ENCODE measurements at regions not wholly inside any gene's neighbourhood (a gene's known extent, or its start where the extent isn't known, plus 50 kb on each side); places are given as distances from the start of the nearest gene placed in this dataset.
"Not testable (repeated sequence)": the region's sequence is repeated elsewhere in the genome, so short reads cannot be mapped to it uniquely, and the experiment has no call there.

DNA sequence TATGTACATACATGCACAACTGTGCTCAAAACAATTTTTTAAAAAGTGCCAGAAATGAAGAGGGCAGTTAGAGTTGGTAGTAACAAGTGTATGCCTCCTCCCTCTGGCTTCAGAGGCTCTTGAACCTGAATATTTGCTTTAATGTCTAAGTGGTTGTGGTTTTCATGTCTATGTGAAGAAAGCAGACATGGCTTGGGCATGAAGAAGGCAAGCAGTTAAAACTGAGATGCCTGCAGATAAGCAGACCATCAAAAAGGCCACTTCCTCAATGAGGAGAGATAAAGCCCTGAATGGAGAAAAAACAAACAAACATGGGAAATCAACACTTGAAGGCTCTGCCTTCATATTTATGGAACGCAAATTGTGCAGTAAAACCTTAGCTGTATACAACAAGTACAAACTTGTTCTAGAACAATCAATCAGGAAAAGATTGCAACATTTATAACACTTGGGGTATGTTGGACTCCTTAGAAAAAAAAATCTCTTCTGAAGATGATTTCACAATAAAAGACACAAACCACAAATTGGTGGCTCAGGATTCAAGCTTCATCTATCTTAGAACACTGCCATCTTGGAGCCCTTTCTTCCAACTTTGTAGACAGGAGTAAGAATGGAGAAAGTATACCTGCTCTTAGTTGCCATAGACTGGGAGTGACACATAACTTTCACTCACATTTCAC, 52.7 kb upstream of the PLA2G4A start:
- peak in 1 of 11 experiments; percentile 58; a peak in 1 of 22 replicates for TF ChIP-seq Cebpa-rat (IDR thresholded peaks at IDR 0.05)
- no peaks in the 10 kb centered on the region for H4K20me1 ChIP-seq

DNA sequence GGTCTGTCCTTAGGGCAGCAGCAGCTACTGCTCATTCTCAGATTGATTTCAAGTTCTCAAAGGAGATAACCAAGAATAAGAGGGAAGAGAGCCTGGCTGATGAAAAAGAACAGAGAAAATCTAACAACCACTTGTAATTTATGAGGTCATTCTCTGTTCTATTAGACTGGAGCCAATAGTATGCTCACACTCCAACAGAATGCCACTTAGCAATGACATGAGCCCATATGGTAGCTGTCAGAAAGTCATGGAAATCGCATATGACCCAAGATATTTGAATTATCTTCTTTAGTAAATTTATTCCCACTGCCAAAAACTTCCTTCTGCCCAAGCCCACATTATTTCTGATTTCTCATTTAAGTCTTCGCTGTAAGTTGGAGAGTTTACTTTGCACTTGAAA, 53.7 kb upstream of the PLA2G4A start:
- Histone ChIP-seq H3K4me1 (peaks cover 0 to 28% (median 10%) of the 10 kb centered on the region in 10 experiments; a peak in 13 of 20 replicates), H3K27ac (no peak overlapping the region), H3K4me2 (no peak overlapping the region), H3K27me3 (no peaks in the 10 kb centered on the region), H3K9ac (no peak overlapping the region), H3K4me3 (no peak overlapping the region), H3K9me3 (replicated peaks in 1 of 11) (no peaks in the 10 kb centered on the region), H3K36me3 (no peaks in the 10 kb centered on the region), H4K20me1 (no peaks in the 10 kb centered on the region)
- TF ChIP-seq Cebpa-rat (IDR thresholded peaks at IDR 0.05) = no peak

More for the DNA sequence above, 52.7 kb upstream of the PLA2G4A start:
- no peaks in the 10 kb centered on the region for H3K36me3 ChIP-seq
- H3K4me1 ChIP-seq = peaks cover 0 to 22% (median 10%) of the 10 kb centered on the region in 10 experiments; a peak in 13 of 20 replicates
- no peak overlapping the region for H3K4me3 ChIP-seq
- H3K27me3 ChIP-seq = no peaks in the 10 kb centered on the region
- peak overlapping the region in 7 of 11 experiments; percentile 8 to 37 (median 28); a peak in 7 of 22 replicates for H3K27ac ChIP-seq
- H3K9ac ChIP-seq = no peak overlapping the region
- H3K4me2 ChIP-seq = peak overlapping the region in 7 of 11 experiments; percentile 2 to 33 (median 20); a peak in 9 of 22 replicates
- no peaks in the 10 kb centered on the region for H3K9me3 ChIP-seq (replicated peaks in 1 of 11)

DNA sequence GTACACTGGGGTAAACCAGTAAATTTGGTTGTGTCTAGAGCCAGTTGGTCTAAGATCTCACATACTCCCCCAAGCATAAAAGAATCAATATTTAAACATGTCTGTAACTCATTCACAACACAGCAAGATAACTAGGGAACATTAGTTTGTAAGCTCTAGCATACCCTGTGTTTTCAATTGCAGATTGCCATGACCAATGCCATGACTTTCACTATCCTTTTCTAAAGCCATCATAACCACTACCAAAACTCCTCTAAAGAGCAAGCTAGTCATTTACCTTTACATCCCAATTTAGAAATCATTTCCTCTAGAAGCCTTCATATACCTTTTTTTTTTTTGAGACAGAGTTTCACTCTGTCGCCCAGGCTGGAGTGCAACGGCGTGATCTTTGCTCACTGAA, 56.5 kb upstream of the PLA2G4A start:
- Histone ChIP-seq H3K9me3 (replicated peaks in 1 of 11) (no peaks in the 10 kb centered on the region), H3K9ac (no peak overlapping the region), H3K36me3 (no peaks in the 10 kb centered on the region), H3K27ac (no peak overlapping the region), H3K27me3 (no peaks in the 10 kb centered on the region), H3K4me2 (no peak overlapping the region), H3K4me1 (peaks cover 0 to 37% (median 11%) of the 10 kb centered on the region in 10 experiments; a peak in 13 of 20 replicates), H4K20me1 (no peaks in the 10 kb centered on the region), H3K4me3 (no peak overlapping the region)
- TF ChIP-seq Cebpa-rat (IDR thresholded peaks at IDR 0.05) = no peak

DNA sequence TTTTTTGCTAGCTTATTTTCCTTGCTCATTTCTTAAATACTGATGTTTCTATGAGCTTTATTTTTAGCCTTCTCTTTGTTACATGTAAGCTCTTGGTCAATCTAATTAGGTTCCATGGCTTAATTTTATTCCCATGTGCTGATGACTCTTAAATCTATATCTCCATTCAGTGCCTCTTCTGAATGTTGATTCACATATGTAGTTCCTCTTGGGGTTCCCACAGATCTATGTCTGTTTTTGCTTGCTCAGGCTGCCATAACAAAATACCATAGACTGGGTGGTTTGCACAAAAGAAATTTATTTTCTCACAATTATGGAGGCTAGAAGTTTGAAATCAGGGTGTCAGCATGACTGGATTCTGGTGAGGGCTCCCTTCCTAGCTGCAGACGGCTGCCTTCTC, 58.3 kb upstream of the PLA2G4A start:
- no peak for TF ChIP-seq Cebpa-rat (IDR thresholded peaks at IDR 0.05)
- Histone ChIP-seq H3K9ac (no peak overlapping the region), H3K4me3 (no peak overlapping the region), H3K9me3 (replicated peaks in 1 of 11) (no peaks in the 10 kb centered on the region), H3K4me1 (peaks cover 0 to 26% (median under 1%) of the 10 kb centered on the region in 10 experiments; a peak in 8 of 20 replicates), H3K4me2 (peak overlapping the region in 3 of 11 experiments; percentile 7 to 59 (median 57); a peak in 4 of 22 replicates), H3K27ac (peak overlapping the region in 2 of 11 experiments; percentile 7 to 8; a peak in 2 of 22 replicates), H4K20me1 (no peaks in the 10 kb centered on the region), H3K27me3 (no peaks in the 10 kb centered on the region), H3K36me3 (no peaks in the 10 kb centered on the region)

DNA sequence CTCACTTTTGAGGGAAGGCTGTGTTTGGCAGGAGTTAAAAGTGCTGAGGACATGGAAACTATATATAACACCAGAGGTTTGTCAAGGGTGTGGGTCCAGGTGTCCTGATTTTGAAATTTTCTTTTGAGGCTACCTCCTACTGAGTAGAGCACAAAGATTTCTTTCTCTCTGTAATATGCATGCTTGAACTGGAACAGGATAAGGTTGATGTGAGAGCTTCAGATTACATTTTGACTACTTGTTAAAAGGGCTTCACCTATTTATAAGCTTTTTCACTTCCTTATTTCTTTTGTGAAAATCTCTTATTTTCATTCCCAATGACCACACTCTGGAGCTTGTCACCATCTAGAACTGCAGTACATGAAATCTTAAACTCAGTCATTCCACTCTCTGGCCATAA, 59.8 kb upstream of the PLA2G4A start:
- peaks cover 0 to 25% (median 0%) of the 10 kb centered on the region in 10 experiments; a peak in 6 of 20 replicates for H3K4me1 ChIP-seq
- no peaks in the 10 kb centered on the region for H3K27me3 ChIP-seq
- H3K27ac ChIP-seq = no peak overlapping the region
- no peaks in the 10 kb centered on the region for H3K9me3 ChIP-seq (replicated peaks in 1 of 11)
- no peak overlapping the region for H3K4me3 ChIP-seq
- TF ChIP-seq Cebpa-rat (IDR thresholded peaks at IDR 0.05) = no peak
- peak overlapping the region in 4 of 11 experiments; percentile 1 to 59 (median 16); a peak in 5 of 22 replicates for H3K4me2 ChIP-seq
- H4K20me1 ChIP-seq = no peaks in the 10 kb centered on the region
- H3K9ac ChIP-seq = no peak overlapping the region
- no peaks in the 10 kb centered on the region for H3K36me3 ChIP-seq

DNA sequence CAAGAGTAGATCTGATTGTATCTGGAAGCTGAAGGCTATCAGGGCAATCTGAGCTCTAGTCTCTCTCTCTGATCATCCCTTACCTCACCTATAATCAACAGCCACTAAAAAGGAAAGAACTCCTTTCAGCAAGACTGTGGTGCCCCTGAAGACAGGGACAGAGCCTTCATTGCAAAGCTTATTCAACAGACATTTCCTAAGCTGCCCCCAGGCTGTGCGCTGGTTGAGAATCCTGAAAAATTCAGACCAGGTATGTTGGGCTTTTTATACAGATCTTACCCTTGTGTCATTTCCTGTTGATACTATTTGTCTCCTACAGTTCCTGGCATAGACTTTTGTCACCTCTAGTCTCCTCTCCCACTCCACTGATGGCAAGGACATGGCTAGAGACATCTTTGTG, 63.3 kb upstream of the PLA2G4A start:
- H3K9me3 ChIP-seq (replicated peaks in 1 of 11) = no peaks in the 10 kb centered on the region

DNA sequence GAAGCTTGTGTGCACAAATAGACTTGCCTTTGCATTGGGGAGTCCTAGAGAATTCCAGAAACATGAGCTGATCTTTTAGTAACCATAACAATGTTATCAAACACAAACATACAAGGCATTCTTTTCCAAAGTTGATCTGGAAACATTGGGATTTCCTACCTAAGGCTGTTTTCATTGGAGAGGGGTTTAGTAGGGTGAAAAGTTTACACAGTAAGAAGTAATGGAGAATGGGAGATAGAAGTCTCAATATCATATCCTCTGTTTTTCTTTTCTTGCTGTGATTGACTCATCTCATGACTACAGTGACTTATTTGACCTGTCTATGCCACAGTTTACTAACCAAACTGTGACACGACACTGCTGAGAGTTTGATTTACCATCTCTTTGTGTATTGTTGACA, 65.6 kb upstream of the PLA2G4A start:
- Histone ChIP-seq H3K9ac (no peak overlapping the region), H3K27ac (no peak overlapping the region), H3K27me3 (no peaks in the 10 kb centered on the region), H3K36me3 (no peaks in the 10 kb centered on the region), H3K9me3 (replicated peaks in 1 of 11) (no peaks in the 10 kb centered on the region), H3K4me3 (no peak overlapping the region), H3K4me2 (no peak overlapping the region), H4K20me1 (no peaks in the 10 kb centered on the region), H3K4me1 (no peaks in the 10 kb centered on the region)
- TF ChIP-seq Cebpa-rat (IDR thresholded peaks at IDR 0.05) = no peak

More for the DNA sequence above, 63.3 kb upstream of the PLA2G4A start:
- H3K36me3 ChIP-seq = no peaks in the 10 kb centered on the region
- H3K27ac ChIP-seq = no peak overlapping the region
- H3K4me1 ChIP-seq = peaks cover 0 to 19% (median 0%) of the 10 kb centered on the region in 10 experiments; a peak in 6 of 20 replicates
- TF ChIP-seq Cebpa-rat (IDR thresholded peaks at IDR 0.05) = no peak
- no peak overlapping the region for H3K4me2 ChIP-seq
- no peaks in the 10 kb centered on the region for H3K27me3 ChIP-seq
- H3K9ac ChIP-seq = no peak overlapping the region
- H3K4me3 ChIP-seq = no peak overlapping the region
- no peaks in the 10 kb centered on the region for H4K20me1 ChIP-seq

DNA sequence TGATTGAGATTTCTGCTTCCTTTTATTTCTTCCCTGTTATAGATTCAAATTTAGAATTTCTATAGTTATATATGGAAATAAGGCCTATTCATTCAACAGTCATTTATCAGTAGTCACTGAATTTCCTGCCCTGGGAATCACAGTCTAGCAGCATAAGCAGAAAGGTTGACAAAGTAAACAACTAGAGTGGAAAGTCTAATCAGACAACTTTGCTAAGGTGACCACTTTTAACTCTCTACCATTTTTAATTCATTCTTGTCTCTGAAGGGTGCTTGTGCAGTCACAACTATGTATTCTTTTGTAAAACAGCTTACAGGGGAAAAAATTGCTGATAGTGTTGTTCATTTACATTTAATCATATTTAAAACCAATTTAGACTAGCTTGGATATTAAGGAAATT, 66.1 kb upstream of the PLA2G4A start:
- H3K9ac ChIP-seq = no peak overlapping the region
- no peak overlapping the region for H3K4me2 ChIP-seq
- no peaks in the 10 kb centered on the region for H4K20me1 ChIP-seq
- no peak overlapping the region for H3K27ac ChIP-seq
- no peak overlapping the region for H3K4me3 ChIP-seq
- H3K9me3 ChIP-seq (replicated peaks in 1 of 11) = no peaks in the 10 kb centered on the region
- H3K36me3 ChIP-seq = no peaks in the 10 kb centered on the region
- no peaks in the 10 kb centered on the region for H3K27me3 ChIP-seq
- TF ChIP-seq Cebpa-rat (IDR thresholded peaks at IDR 0.05) = no peak
- no peaks in the 10 kb centered on the region for H3K4me1 ChIP-seq

DNA sequence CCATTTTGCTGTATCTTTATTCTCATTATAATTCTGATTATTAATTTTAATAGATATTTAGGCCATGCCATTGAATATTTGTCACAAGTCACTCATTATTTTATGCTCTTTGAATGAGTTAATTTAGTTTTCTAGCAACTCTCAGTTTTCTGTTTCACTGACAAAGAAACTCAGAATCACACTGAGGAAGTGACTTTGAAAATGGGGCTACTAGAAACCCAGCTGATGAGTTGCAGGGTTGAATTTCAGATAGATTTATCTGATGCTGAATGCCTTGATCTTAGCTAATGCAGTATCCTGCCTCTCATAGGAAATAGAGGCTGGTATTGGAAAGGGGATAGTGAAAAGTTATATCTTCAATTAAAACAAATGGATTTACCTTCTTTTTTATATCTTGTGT, 67.4 kb upstream of the PLA2G4A start:
- no peak overlapping the region for H3K4me3 ChIP-seq
- H3K27ac ChIP-seq = no peak overlapping the region
- no peaks in the 10 kb centered on the region for H3K9me3 ChIP-seq (replicated peaks in 1 of 11)
- H4K20me1 ChIP-seq = no peaks in the 10 kb centered on the region
- no peaks in the 10 kb centered on the region for H3K4me1 ChIP-seq
- H3K36me3 ChIP-seq = no peaks in the 10 kb centered on the region
- TF ChIP-seq Cebpa-rat (IDR thresholded peaks at IDR 0.05) = no peak
- no peak overlapping the region for H3K9ac ChIP-seq
- no peak overlapping the region for H3K4me2 ChIP-seq
- H3K27me3 ChIP-seq = no peaks in the 10 kb centered on the region

DNA sequence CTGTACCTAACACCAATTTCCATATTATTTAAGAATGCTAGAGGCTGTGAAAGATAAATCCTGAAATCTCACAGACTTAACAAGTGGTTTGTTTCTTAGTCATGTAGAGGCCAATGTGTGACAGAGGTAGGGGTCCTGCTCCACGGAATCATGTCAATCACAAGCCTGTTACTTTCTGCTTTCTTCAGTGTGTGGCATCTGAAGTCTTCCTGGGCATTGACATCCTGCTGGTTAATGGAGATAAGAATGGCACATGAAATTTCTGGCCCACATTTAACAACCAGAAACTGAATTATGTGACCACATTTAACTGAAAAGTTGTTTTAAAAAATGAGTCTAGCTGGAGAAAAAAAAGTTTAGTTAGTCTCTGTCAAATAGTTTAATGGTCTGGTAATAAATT, 68.3 kb upstream of the PLA2G4A start:
- Histone ChIP-seq H3K4me1 (no peaks in the 10 kb centered on the region), H3K27me3 (no peaks in the 10 kb centered on the region), H3K4me2 (no peak overlapping the region), H4K20me1 (no peaks in the 10 kb centered on the region), H3K27ac (no peak overlapping the region), H3K4me3 (no peak overlapping the region), H3K9ac (no peak overlapping the region), H3K36me3 (no peaks in the 10 kb centered on the region), H3K9me3 (replicated peaks in 1 of 11) (no peaks in the 10 kb centered on the region)
- TF ChIP-seq Cebpa-rat (IDR thresholded peaks at IDR 0.05) = no peak

DNA sequence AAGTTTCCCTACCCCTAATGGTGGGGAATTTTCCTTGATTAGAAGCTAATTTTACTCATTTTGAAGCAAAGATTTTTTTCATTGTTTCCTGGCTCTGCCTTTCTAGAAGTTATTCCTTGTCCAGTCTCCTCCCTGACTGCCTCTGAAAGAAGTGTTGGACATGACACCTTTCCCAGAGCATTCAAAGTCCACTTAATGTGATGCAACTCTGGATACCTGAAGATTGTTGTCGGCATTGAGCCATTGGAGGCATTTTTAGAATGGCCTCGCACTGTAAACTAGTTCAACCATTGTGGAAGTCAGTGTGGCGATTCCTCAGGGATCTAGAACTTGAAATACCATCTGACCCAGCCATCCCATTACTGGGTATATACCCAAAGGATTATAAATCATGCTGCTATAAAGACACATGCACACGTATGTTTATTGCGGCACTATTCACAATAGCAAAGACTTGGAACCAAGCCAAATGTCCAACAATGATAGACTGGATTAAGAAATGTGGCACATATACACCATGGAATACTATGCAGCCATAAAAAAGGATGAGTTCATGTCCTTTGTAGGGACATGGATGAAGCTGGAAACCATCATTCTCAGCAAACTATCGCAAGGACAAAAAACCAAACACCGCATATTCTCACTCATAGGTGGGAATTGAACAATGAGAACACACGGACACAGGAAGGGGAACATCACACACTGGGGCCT, 69.7 kb upstream of the PLA2G4A start:
- not testable (repeated sequence) for H4K20me1 ChIP-seq, H3K27ac ChIP-seq, H3K27me3 ChIP-seq

More for the DNA sequence above, 69.7 kb upstream of the PLA2G4A start:
- H3K4me1 ChIP-seq; H3K4me3 ChIP-seq; H3K9me3 ChIP-seq (replicated peaks in 1 of 11); H3K4me2 ChIP-seq; H3K9ac ChIP-seq; H3K36me3 ChIP-seq: not testable (repeated sequence)

All from BLaER1 treated with 17β-estradiol and CSF1 and Interleukin-3, amounts not matched to agents 10 nM and 100 nM (cell line).